H9 (cell line): ENCODE measurements at regions not wholly inside any gene's neighbourhood (a gene's known extent, or its start where the extent isn't known, plus 50 kb on each side); places are given as distances from the start of the nearest gene placed in this dataset.

Experiments
- DNase-seq: peaks from one replicate; pipeline ENCODE4 v3.0.0-alpha.2; 2017
- H2AFZ ChIP-seq: one replicate; pipeline ENCODE4 v1.6.1; 2013; ENCODE audit warnings: mild to moderate bottlenecking, low read length, control low read depth, moderate library complexity
- H2AK5ac ChIP-seq: 2 replicates; pipeline ENCODE4 v1.6.1; 2013; ENCODE audit warnings: low read length, control low read depth, mixed read lengths; ENCODE audit not compliant: insufficient read length
- H2BK120ac ChIP-seq: one replicate; pipeline ENCODE4 v1.6.1; 2013; ENCODE audit warnings: low read depth, mild to moderate bottlenecking, low read length, control low read depth, inconsistent platforms; ENCODE audit not compliant: poor library complexity, severe bottlenecking
- H2BK12ac ChIP-seq: 2 replicates; pipeline ENCODE4 v1.6.1; 2013; ENCODE audit warnings: low read length, control low read depth, mixed read lengths, low read depth; ENCODE audit not compliant: insufficient read length
- H2BK15ac ChIP-seq: 2 replicates; pipeline ENCODE4 v1.6.1; 2013; ENCODE audit warnings: low read depth, low read length, control low read depth
- H2BK20ac ChIP-seq: one replicate; pipeline ENCODE4 v1.6.1; 2013; ENCODE audit warnings: low read depth, mild to moderate bottlenecking, low read length, control low read depth, inconsistent platforms; ENCODE audit not compliant: poor library complexity, severe bottlenecking
- H2BK5ac ChIP-seq: 2 replicates; pipeline ENCODE4 v1.6.1; 2013; ENCODE audit warnings: low read length, control low read depth, mixed read lengths; ENCODE audit not compliant: insufficient read length
- H3K14ac ChIP-seq: 2 replicates; pipeline ENCODE4 v1.6.1; 2013; ENCODE audit warnings: low read length, control low read depth; ENCODE audit not compliant: insufficient read depth
- H3K18ac ChIP-seq: 2 replicates; pipeline ENCODE4 v1.6.1; 2013; ENCODE audit warnings: low read depth, mild to moderate bottlenecking, mixed read lengths, low read length, control low read depth; ENCODE audit not compliant: insufficient read length
- H3K23ac ChIP-seq: 2 replicates; pipeline ENCODE4 v1.6.1; 2013; ENCODE audit warnings: low read length, control low read depth, mixed read lengths, low read depth; ENCODE audit not compliant: insufficient read length
- H3K23me2 ChIP-seq: 2 replicates; pipeline ENCODE4 v1.6.1; 2013; ENCODE audit warnings: low read depth, mild to moderate bottlenecking, mixed read lengths, low read length, control low read depth; ENCODE audit not compliant: insufficient read length, poor library complexity, severe bottlenecking
- H3K27ac ChIP-seq: 2 replicates; pipeline ENCODE4 v1.5.1; 2013; ENCODE audit warnings: low read length, control low read depth, mixed read lengths, low read depth; ENCODE audit not compliant: insufficient read length
- H3K27me3 ChIP-seq: 2 replicates; pipeline ENCODE4 v1.6.1; 2013; ENCODE audit warnings: low read length, control low read depth, inconsistent platforms; ENCODE audit not compliant: insufficient read depth
- H3K4ac ChIP-seq: 2 replicates; pipeline ENCODE4 v1.6.1; 2013; ENCODE audit warnings: low read depth, mild to moderate bottlenecking, control low read depth, inconsistent platforms, low read length, moderate library complexity
- H3K4me1 ChIP-seq: 2 replicates; pipeline ENCODE4 v1.6.1; 2013; ENCODE audit warnings: low read length, control low read depth, inconsistent platforms; ENCODE audit not compliant: insufficient read depth
- H3K4me2 ChIP-seq: 2 replicates; pipeline ENCODE4 v1.6.1; 2013; ENCODE audit warnings: low read length, control low read depth, mixed read lengths; ENCODE audit not compliant: insufficient read length, insufficient read depth
- H3K56ac ChIP-seq: 2 replicates; pipeline ENCODE4 v1.6.1; 2013; ENCODE audit warnings: low read depth, mild to moderate bottlenecking, mixed read lengths, low read length, control low read depth; ENCODE audit not compliant: insufficient read length
- H3K79me1 ChIP-seq: 2 replicates; pipeline ENCODE4 v1.6.1; 2013; ENCODE audit warnings: low read depth, mild to moderate bottlenecking, moderate library complexity, low read length, control low read depth, inconsistent platforms; ENCODE audit not compliant: insufficient read depth, poor library complexity, severe bottlenecking
- H3K79me2 ChIP-seq: 2 replicates; pipeline ENCODE4 v1.6.1; 2013; ENCODE audit warnings: low read length, control low read depth, inconsistent platforms; ENCODE audit not compliant: insufficient read depth
- H3K9ac ChIP-seq: 2 replicates; pipeline ENCODE4 v1.6.1; 2013; ENCODE audit warnings: low read length, control low read depth, mixed read lengths; ENCODE audit not compliant: insufficient read length; ENCODE audit errors: extremely low read depth
- H3K9me3 ChIP-seq: one replicate; pipeline ENCODE4 v1.6.1; 2013; ENCODE audit warnings: low read depth, low read length, inconsistent platforms; ENCODE audit not compliant: control insufficient read depth
- H3T11ph ChIP-seq: one replicate; pipeline ENCODE4 v1.6.1; 2013; ENCODE audit warnings: mild to moderate bottlenecking, low read length, control low read depth, inconsistent platforms
- H4K20me1 ChIP-seq: one replicate; pipeline ENCODE4 v1.6.1; 2013; ENCODE audit not compliant: control insufficient read depth, insufficient read length, insufficient read depth
- H4K5ac ChIP-seq: 2 replicates; pipeline ENCODE4 v1.6.1; 2013; ENCODE audit warnings: low read depth, mild to moderate bottlenecking, mixed read lengths, low read length, control low read depth; ENCODE audit not compliant: insufficient read length
- H4K8ac ChIP-seq: replicated peaks from 2 replicates; pipeline ENCODE4 v1.6.1; 2013; ENCODE audit warnings: low read length, control low read depth, mixed read lengths, low read depth; ENCODE audit not compliant: insufficient read length
- H4K91ac ChIP-seq: 2 replicates; pipeline ENCODE4 v1.6.1; 2013; ENCODE audit warnings: low read depth, mild to moderate bottlenecking, moderate library complexity, mixed read lengths, low read length, control low read depth; ENCODE audit not compliant: insufficient read length
- H3K27ac Mint-ChIP-seq, 3 experiments: 2 replicates in 2 of 3; 3 replicates in 1 of 3; pipeline ENCODE4 v1.8.0; 2020 to 2021; ENCODE audit warnings: mixed read lengths in 3 of 3, mild to moderate bottlenecking in 1 of 3, moderate library complexity in 1 of 3
- H3K27me3 Mint-ChIP-seq: 2 replicates; pipeline ENCODE4 v1.8.0; 2021; ENCODE audit warnings: low read depth, mild to moderate bottlenecking, moderate library complexity, mixed read lengths
- H3K36me3 Mint-ChIP-seq, 3 experiments: 2 replicates in 2 of 3; 3 replicates in 1 of 3; pipeline ENCODE4 v1.8.0; 2020 to 2021; ENCODE audit warnings: low read depth in 3 of 3, mixed read lengths in 3 of 3; ENCODE audit not compliant: insufficient read depth in 1 of 3
- H3K4me1 Mint-ChIP-seq, 2 experiments: 2 replicates each; pipeline ENCODE4 v1.8.0; 2020; ENCODE audit warnings: mixed read lengths in 2 of 2
- H3K4me3 Mint-ChIP-seq, 2 experiments: 2 replicates in 1 of 2; 3 replicates in 1 of 2; pipeline ENCODE4 v1.8.0; 2020 to 2021; ENCODE audit warnings: mild to moderate bottlenecking in 2 of 2, mixed read lengths in 2 of 2, moderate library complexity in 1 of 2
- H3K9me3 Mint-ChIP-seq, 2 experiments: 2 replicates in 1 of 2; 3 replicates in 1 of 2; pipeline ENCODE4 v1.8.0; 2020; ENCODE audit warnings: mild to moderate bottlenecking in 2 of 2, mixed read lengths in 2 of 2, moderate library complexity in 1 of 2
- CTCF ChIP-seq: fragments of 200-600 bp; sonication (generic); conservative IDR thresholded peaks from 3 replicates; pipeline ENCODE4 v1.8.0; 2021; ENCODE audit warnings: antibody characterized with exemption, mild to moderate bottlenecking
- WGBS: extraction: QIAGEN DNeasy Blood & Tissue Kit; methylation state at CpG from one replicate; pipeline ENCODE4 v1.1.7; 2013; ENCODE audit warnings: missing lambda C conversion rate, low lambda C conversion rate, mixed read lengths; ENCODE audit not compliant: insufficient read length; ENCODE audit errors: extremely low coverage; 5-methylcytosine and 5-hydroxymethylcytosine counted together

GRCh38 chr10:110447886-110448285 is 49.8 kb upstream of the DUSP5 start:
- Histone ChIP-seq H2BK12ac (no peak overlapping the region), H3K4ac (no peak overlapping the region), H3K9ac (no peak overlapping the region), H2BK5ac (no peak overlapping the region), H3K4me2 (no peak overlapping the region), H2BK20ac (no peak overlapping the region), H2BK15ac (no peak overlapping the region), H3K4me1 (no peaks in the 10 kb centered on the region), H3K18ac (no peak overlapping the region), H2AK5ac (no peak overlapping the region), H3K56ac (no peak overlapping the region), H3K27ac (no peak overlapping the region), H4K5ac (no peak overlapping the region), H3K79me1 (no peaks in the 10 kb centered on the region), H4K8ac (no peak overlapping the region), H3K23ac (no peak overlapping the region), H2AFZ (no peak overlapping the region), H4K20me1 (no peaks in the 10 kb centered on the region), H3K23me2 (no peaks in the 10 kb centered on the region), H3K27me3 (no peaks in the 10 kb centered on the region), H3T11ph (no peak overlapping the region), H4K91ac (no peak overlapping the region), H3K9me3 (no peaks in the 10 kb centered on the region), H3K79me2 (no peaks in the 10 kb centered on the region), H3K14ac (no peak overlapping the region), H2BK120ac (no peak overlapping the region)
- Mint-ChIP-seq H3K27ac (no peak overlapping the region), H3K4me3 (no peak overlapping the region), H3K36me3 (no peaks in the 10 kb centered on the region), H3K9me3 (no peaks in the 10 kb centered on the region), H3K27me3 (no peaks in the 10 kb centered on the region; the same call in 1 of the 2 replicates), H3K4me1 (peaks cover 2 to 4% of the 10 kb centered on the region in 2 experiments)
- TF ChIP-seq CTCF: no peak
- DNase-seq: no peak
- WGBS: no CpG with 5 or more reads among the region's 1 CpG
